ENCODE measurements at regions not wholly inside any gene's neighbourhood (a gene's known extent, or its start where the extent isn't known, plus 50 kb on each side); places are given as distances from the start of the nearest gene placed in this dataset.
"Not testable (repeated sequence)": the region's sequence is repeated elsewhere in the genome, so short reads cannot be mapped to it uniquely, and the experiment has no call there.

- Mint-ChIP-seq H3K36me3 (ENCODE audit: low read depth) (no peaks in the 10 kb centered on the region), H3K4me1 (ENCODE audit: low read depth) (peaks cover 21% of the 10 kb centered on the region), H3K27ac (no peak overlapping the region), H3K4me3 (no peak overlapping the region), H3K9me3 (no peaks in the 10 kb centered on the region), H3K27me3 (peaks cover 13% of the 10 kb centered on the region)
- intact Hi-C loops (cut with micrococcal nuclease): no loop called here
Observed at GRCh38 chr6:15824811-15825210, 162.0 kb upstream of the DTNBP1 start.

- no peak overlapping the region for H3K4me3 Mint-ChIP-seq
- H3K27ac Mint-ChIP-seq: no peak overlapping the region
- intact Hi-C loops (cut with micrococcal nuclease): no loop called here
- no peaks in the 10 kb centered on the region for H3K36me3 Mint-ChIP-seq (ENCODE audit: low read depth)
- no peaks in the 10 kb centered on the region for H3K9me3 Mint-ChIP-seq
- peaks cover 13% of the 10 kb centered on the region for H3K27me3 Mint-ChIP-seq
- H3K4me1 Mint-ChIP-seq (ENCODE audit: low read depth): peaks cover 13% of the 10 kb centered on the region
Observed at GRCh38 chr6:15823838-15824414, 161.1 kb upstream of the DTNBP1 start.

- Mint-ChIP-seq H3K36me3 (ENCODE audit: low read depth) (no peaks in the 10 kb centered on the region), H3K4me1 (ENCODE audit: low read depth) (peaks cover 12% of the 10 kb centered on the region), H3K4me3 (no peak overlapping the region), H3K27ac (no peak overlapping the region), H3K27me3 (peaks cover 12% of the 10 kb centered on the region), H3K9me3 (no peaks in the 10 kb centered on the region)
- intact Hi-C loops (cut with micrococcal nuclease): no loop called here
Observed at GRCh38 chr6:15822835-15823234, 160.0 kb upstream of the DTNBP1 start.

DNA sequence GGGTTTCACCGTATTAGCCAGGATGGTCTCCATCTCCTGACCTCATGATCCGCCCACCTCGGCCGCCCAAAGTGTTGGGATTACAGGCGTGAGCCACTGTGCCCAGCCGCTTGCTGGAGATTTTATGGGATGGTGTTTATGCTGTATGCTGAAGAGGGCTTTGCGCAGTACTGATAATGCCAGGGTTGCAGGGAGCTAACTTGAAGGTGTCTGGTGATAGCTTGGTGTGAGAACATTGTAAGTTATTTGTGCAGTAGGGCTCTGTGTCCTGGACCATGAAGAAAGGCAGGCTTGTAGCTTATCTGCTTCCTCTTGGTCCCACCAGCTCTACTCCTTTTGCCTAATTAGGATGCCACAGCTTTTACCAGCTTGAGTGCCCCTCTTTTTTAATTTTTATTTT, 157.0 kb upstream of the DTNBP1 start:
- H3K27ac Mint-ChIP-seq: no peak overlapping the region
- no peaks in the 10 kb centered on the region for H3K36me3 Mint-ChIP-seq (ENCODE audit: low read depth)
- H3K9me3 Mint-ChIP-seq: no peaks in the 10 kb centered on the region
- intact Hi-C loops (cut with micrococcal nuclease): no loop called here
- peaks cover 6% of the 10 kb centered on the region for H3K27me3 Mint-ChIP-seq
- H3K4me3 Mint-ChIP-seq: no peak overlapping the region
- H3K4me1 Mint-ChIP-seq (ENCODE audit: low read depth): peaks cover 19% of the 10 kb centered on the region

GRCh38 chr6:15819226-15819625, 156.4 kb upstream of the DTNBP1 start:
- Mint-ChIP-seq H3K4me3 (no peak overlapping the region), H3K27ac (no peak overlapping the region), H3K4me1 (ENCODE audit: low read depth) (peaks cover 19% of the 10 kb centered on the region), H3K9me3 (no peaks in the 10 kb centered on the region), H3K36me3 (ENCODE audit: low read depth) (no peaks in the 10 kb centered on the region), H3K27me3 (peaks cover 6% of the 10 kb centered on the region)
- intact Hi-C loops (cut with micrococcal nuclease): no loop called here

DNA sequence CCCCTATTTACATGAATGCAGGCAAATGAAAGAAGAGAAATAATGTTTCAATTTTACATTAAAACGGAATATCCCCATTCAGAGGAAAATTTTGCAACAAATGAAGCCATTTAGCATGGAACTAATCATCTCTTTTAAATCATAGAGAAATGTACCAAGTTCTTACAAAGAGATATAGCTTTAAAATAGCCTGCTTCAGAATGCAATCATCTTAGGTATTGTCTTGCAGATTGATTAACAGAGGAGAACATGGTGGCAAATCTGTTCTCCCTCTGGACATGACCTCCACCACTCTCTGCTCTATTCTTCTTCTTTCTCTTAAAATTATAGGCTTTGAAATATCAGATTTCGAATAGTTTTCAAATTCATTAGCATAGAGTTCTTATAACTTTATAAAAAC, 155.7 kb upstream of the DTNBP1 start:
- Mint-ChIP-seq H3K9me3 (no peaks in the 10 kb centered on the region), H3K4me1 (ENCODE audit: low read depth) (peaks cover 23% of the 10 kb centered on the region), H3K36me3 (ENCODE audit: low read depth) (no peaks in the 10 kb centered on the region), H3K27me3 (peaks cover 6% of the 10 kb centered on the region), H3K27ac (no peak overlapping the region), H3K4me3 (no peak overlapping the region)
- intact Hi-C loops (cut with micrococcal nuclease): no loop called here

DNA sequence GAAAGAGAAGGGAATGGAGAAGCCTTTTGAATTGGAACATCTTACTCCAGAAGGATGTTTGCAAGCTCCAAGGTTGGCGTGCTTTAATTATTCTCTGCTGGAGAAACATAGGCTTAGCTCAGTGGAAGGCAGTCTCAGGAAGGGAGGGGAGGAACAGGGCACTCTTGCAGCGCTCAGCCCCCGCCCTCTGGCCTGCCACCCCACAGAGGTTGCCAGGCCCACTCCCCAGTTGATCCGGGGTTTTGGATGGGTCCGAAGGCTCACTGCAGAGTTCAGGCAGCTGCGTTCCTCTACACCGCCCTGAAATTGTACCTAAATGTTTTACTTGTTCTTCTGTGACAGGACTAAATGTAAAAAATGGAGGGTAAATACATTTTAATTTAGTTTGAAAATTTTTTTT, 155.2 kb upstream of the DTNBP1 start:
- intact Hi-C loops (cut with micrococcal nuclease): no loop called here
- Mint-ChIP-seq H3K27me3 (peaks cover 6% of the 10 kb centered on the region), H3K4me1 (ENCODE audit: low read depth) (peaks cover 28% of the 10 kb centered on the region), H3K9me3 (no peaks in the 10 kb centered on the region), H3K4me3 (no peak overlapping the region), H3K36me3 (ENCODE audit: low read depth) (no peaks in the 10 kb centered on the region), H3K27ac (no peak overlapping the region)

- Mint-ChIP-seq H3K36me3 (ENCODE audit: low read depth) (no peaks in the 10 kb centered on the region), H3K4me3 (no peak overlapping the region), H3K4me1 (ENCODE audit: low read depth) (peaks cover 32% of the 10 kb centered on the region), H3K9me3 (no peaks in the 10 kb centered on the region), H3K27me3 (peaks cover 3% of the 10 kb centered on the region), H3K27ac (no peak overlapping the region)
- intact Hi-C loops (cut with micrococcal nuclease): no loop called here
Observed at GRCh38 chr6:15817100-15817499, 154.3 kb upstream of the DTNBP1 start.

GRCh38 chr6:15816661-15817060, 153.8 kb upstream of the DTNBP1 start:
- Mint-ChIP-seq H3K4me1 (ENCODE audit: low read depth) (peaks cover 32% of the 10 kb centered on the region), H3K4me3 (no peak overlapping the region), H3K36me3 (ENCODE audit: low read depth) (no peaks in the 10 kb centered on the region), H3K9me3 (no peaks in the 10 kb centered on the region), H3K27ac (no peak overlapping the region), H3K27me3 (peaks cover 3% of the 10 kb centered on the region)
- intact Hi-C loops (cut with micrococcal nuclease): no loop called here

- H3K27me3 Mint-ChIP-seq; intact Hi-C loops (cut with micrococcal nuclease); H3K4me3 Mint-ChIP-seq; H3K36me3 Mint-ChIP-seq (ENCODE audit: low read depth); H3K9me3 Mint-ChIP-seq; H3K27ac Mint-ChIP-seq: not testable (repeated sequence)
- H3K4me1 Mint-ChIP-seq (ENCODE audit: low read depth): peaks cover 22% of the 10 kb centered on the region
Observed at GRCh38 chr6:15813698-15814097, 150.9 kb upstream of the DTNBP1 start.

GRCh38 chr6:15811107-15811506, 148.3 kb upstream of the DTNBP1 start:
- peaks cover 2% of the 10 kb centered on the region for H3K27me3 Mint-ChIP-seq
- H3K4me1 Mint-ChIP-seq (ENCODE audit: low read depth): peaks cover 13% of the 10 kb centered on the region
- intact Hi-C loops (cut with micrococcal nuclease): no loop called here
- H3K9me3 Mint-ChIP-seq: no peaks in the 10 kb centered on the region
- no peak overlapping the region for H3K4me3 Mint-ChIP-seq
- H3K27ac Mint-ChIP-seq: no peak overlapping the region
- no peaks in the 10 kb centered on the region for H3K36me3 Mint-ChIP-seq (ENCODE audit: low read depth)

- Mint-ChIP-seq H3K4me3 (no peak overlapping the region), H3K4me1 (ENCODE audit: low read depth) (peaks cover 13% of the 10 kb centered on the region), H3K27ac (no peak overlapping the region), H3K27me3 (peaks cover 2% of the 10 kb centered on the region), H3K36me3 (ENCODE audit: low read depth) (no peaks in the 10 kb centered on the region), H3K9me3 (no peaks in the 10 kb centered on the region)
- intact Hi-C loops (cut with micrococcal nuclease): no loop called here
Observed at GRCh38 chr6:15810618-15811017, 147.8 kb upstream of the DTNBP1 start.

- Mint-ChIP-seq H3K36me3 (ENCODE audit: low read depth) (no peaks in the 10 kb centered on the region), H3K4me1 (ENCODE audit: low read depth) (peaks cover 13% of the 10 kb centered on the region), H3K9me3 (no peaks in the 10 kb centered on the region), H3K27ac (no peak overlapping the region), H3K27me3 (peaks cover 4% of the 10 kb centered on the region), H3K4me3 (no peak overlapping the region)
- intact Hi-C loops (cut with micrococcal nuclease): no loop called here
Observed at GRCh38 chr6:15809367-15809766, 146.5 kb upstream of the DTNBP1 start.

- peaks cover 5% of the 10 kb centered on the region for H3K27me3 Mint-ChIP-seq
- H3K27ac Mint-ChIP-seq: no peak overlapping the region
- H3K36me3 Mint-ChIP-seq (ENCODE audit: low read depth): no peaks in the 10 kb centered on the region
- H3K9me3 Mint-ChIP-seq: no peaks in the 10 kb centered on the region
- no peaks in the 10 kb centered on the region for H3K4me1 Mint-ChIP-seq (ENCODE audit: low read depth)
- intact Hi-C loops (cut with micrococcal nuclease): no loop called here
- no peak overlapping the region for H3K4me3 Mint-ChIP-seq
Observed at GRCh38 chr6:15804164-15805154, 141.6 kb upstream of the DTNBP1 start.

All from dendritic cell treated with granulocyte-macrophage colony-stimulating factor and Interleukin-4, amounts not matched to agents 40 ng/mL and 50 ng/mL, for 4 days (primary cell).